ENCODE measurements at regions not wholly inside any gene's neighbourhood (a gene's known extent, or its start where the extent isn't known, plus 50 kb on each side); places are given as distances from the start of the nearest gene placed in this dataset.
"Not testable (repeated sequence)": the region's sequence is repeated elsewhere in the genome, so short reads cannot be mapped to it uniquely, and the experiment has no call there.

DNA sequence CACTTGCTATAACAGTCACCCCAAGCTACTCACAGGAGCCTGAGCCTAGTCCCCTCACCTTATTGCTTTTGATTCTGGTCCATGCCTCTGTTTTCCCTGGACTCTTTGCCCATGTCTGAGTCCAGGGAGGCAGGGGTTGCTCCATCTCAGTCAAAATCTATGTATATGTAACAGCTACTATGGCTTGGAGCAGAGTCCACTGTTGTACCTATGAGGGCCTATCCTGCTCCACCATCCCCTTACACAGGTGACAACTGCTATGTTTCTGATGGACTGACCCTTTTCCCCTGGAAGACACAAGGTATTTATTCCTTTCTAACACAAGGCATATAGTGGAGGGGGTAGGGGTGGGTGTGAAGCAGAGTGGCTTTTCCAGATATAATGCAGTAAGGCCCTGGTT, 119.6 kb downstream of the VPREB1 start:
- Mint-ChIP-seq H3K4me3 (no peak overlapping the region), H3K9me3 (no peaks in the 10 kb centered on the region), H3K27ac (no peak overlapping the region), H3K36me3 (ENCODE audit: low read depth) (no peaks in the 10 kb centered on the region), H3K4me1 (ENCODE audit: low read depth) (no peaks in the 10 kb centered on the region), H3K27me3 (ENCODE audit: low read depth) (peaks cover 29% of the 10 kb centered on the region)
- intact Hi-C loops (cut with micrococcal nuclease): no loop called here
- CTCF ChIA-PET: no interaction called here
- DNase-seq: no peak

DNA sequence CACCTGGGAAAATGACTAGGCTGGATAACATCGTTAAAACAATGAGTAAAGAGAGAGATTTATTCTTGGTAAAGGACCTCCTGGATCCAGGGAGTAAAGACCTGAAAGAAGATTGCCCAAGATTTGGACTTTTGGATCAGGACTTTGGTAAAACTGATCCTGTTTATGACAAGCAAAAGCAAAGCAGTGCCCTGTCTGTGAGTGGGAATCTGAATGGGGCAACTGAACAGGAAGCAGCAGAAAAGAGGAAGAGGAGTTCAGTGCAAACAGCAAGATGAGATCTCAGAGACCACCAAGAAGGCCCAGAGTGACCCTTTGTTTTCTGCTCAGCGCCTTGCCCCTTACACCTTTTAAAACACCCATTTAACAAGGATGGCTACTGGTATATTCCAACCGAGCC, 122.0 kb downstream of the VPREB1 start:
- no peaks in the 10 kb centered on the region for H3K9me3 Mint-ChIP-seq
- CTCF ChIA-PET: no interaction called here
- no peak overlapping the region for H3K4me3 Mint-ChIP-seq
- no peak for DNase-seq
- no peaks in the 10 kb centered on the region for H3K4me1 Mint-ChIP-seq (ENCODE audit: low read depth)
- peaks cover 26% of the 10 kb centered on the region for H3K27me3 Mint-ChIP-seq (ENCODE audit: low read depth)
- no peak overlapping the region for H3K27ac Mint-ChIP-seq
- H3K36me3 Mint-ChIP-seq (ENCODE audit: low read depth): no peaks in the 10 kb centered on the region
- intact Hi-C loops (cut with micrococcal nuclease): no loop called here

- Mint-ChIP-seq H3K36me3 (ENCODE audit: low read depth) (no peaks in the 10 kb centered on the region), H3K4me3 (no peak overlapping the region), H3K9me3 (no peaks in the 10 kb centered on the region), H3K27ac (no peak overlapping the region), H3K4me1 (ENCODE audit: low read depth) (no peaks in the 10 kb centered on the region), H3K27me3 (ENCODE audit: low read depth) (peaks cover 32% of the 10 kb centered on the region)
- intact Hi-C loops (cut with micrococcal nuclease): no loop called here
- no peak for DNase-seq
- CTCF ChIA-PET: no interaction called here
These were observed 123.9 kb downstream of the VPREB1 start for GRCh38 chr22:22368516-22368915.

- H3K4me1 Mint-ChIP-seq (ENCODE audit: low read depth); H3K9me3 Mint-ChIP-seq; H3K36me3 Mint-ChIP-seq (ENCODE audit: low read depth); H3K4me3 Mint-ChIP-seq; H3K27ac Mint-ChIP-seq; DNase-seq; intact Hi-C loops (cut with micrococcal nuclease); CTCF ChIA-PET: not testable (repeated sequence)
- H3K27me3 Mint-ChIP-seq (ENCODE audit: low read depth): peaks cover 30% of the 10 kb centered on the region
These were observed 124.8 kb downstream of the VPREB1 start for GRCh38 chr22:22369219-22369963.

- DNase-seq: no peak
- CTCF ChIA-PET: interaction anchor here (0.7 kb wide), 1 partner anchor 14 kb away, joined by 4 read pairs; no protein-coding TSS in a partner anchor
- no peak overlapping the region for H3K27ac Mint-ChIP-seq
- intact Hi-C loops (cut with micrococcal nuclease): no loop called here
- no peaks in the 10 kb centered on the region for H3K4me1 Mint-ChIP-seq (ENCODE audit: low read depth)
- no peaks in the 10 kb centered on the region for H3K36me3 Mint-ChIP-seq (ENCODE audit: low read depth)
- H3K4me3 Mint-ChIP-seq: no peak overlapping the region
- no peaks in the 10 kb centered on the region for H3K9me3 Mint-ChIP-seq
- peaks cover 29% of the 10 kb centered on the region for H3K27me3 Mint-ChIP-seq (ENCODE audit: low read depth)
These were observed 125.3 kb downstream of the VPREB1 start for GRCh38 chr22:22369964-22370270.

GRCh38 chr22:22371031-22371541, 126.5 kb downstream of the VPREB1 start:
- Mint-ChIP-seq H3K27ac (no peak overlapping the region), H3K36me3 (ENCODE audit: low read depth) (no peaks in the 10 kb centered on the region), H3K27me3 (ENCODE audit: low read depth) (peaks cover 28% of the 10 kb centered on the region), H3K4me3 (no peak overlapping the region), H3K9me3 (no peaks in the 10 kb centered on the region), H3K4me1 (ENCODE audit: low read depth) (no peaks in the 10 kb centered on the region)
- intact Hi-C loops (cut with micrococcal nuclease): no loop called here
- no peak for DNase-seq
- CTCF ChIA-PET: interaction anchor here (1.3 kb wide), 1 partner anchor 13 kb away, joined by 3 read pairs; no protein-coding TSS in a partner anchor

- Mint-ChIP-seq H3K4me1 (ENCODE audit: low read depth) (no peaks in the 10 kb centered on the region), H3K9me3 (no peaks in the 10 kb centered on the region), H3K27ac (no peak overlapping the region), H3K27me3 (ENCODE audit: low read depth) (peaks cover 34% of the 10 kb centered on the region), H3K36me3 (ENCODE audit: low read depth) (no peaks in the 10 kb centered on the region), H3K4me3 (no peak overlapping the region)
- CTCF ChIA-PET: interaction anchor here (0.9 to 1.3 kb wide), 2 partner anchors 14 to 42 kb away, joined by 3 read pairs; no protein-coding TSS in a partner anchor
- no peak for DNase-seq
- intact Hi-C loops (cut with micrococcal nuclease): no loop called here
These were observed 127.5 kb downstream of the VPREB1 start for GRCh38 chr22:22372086-22372485.

DNA sequence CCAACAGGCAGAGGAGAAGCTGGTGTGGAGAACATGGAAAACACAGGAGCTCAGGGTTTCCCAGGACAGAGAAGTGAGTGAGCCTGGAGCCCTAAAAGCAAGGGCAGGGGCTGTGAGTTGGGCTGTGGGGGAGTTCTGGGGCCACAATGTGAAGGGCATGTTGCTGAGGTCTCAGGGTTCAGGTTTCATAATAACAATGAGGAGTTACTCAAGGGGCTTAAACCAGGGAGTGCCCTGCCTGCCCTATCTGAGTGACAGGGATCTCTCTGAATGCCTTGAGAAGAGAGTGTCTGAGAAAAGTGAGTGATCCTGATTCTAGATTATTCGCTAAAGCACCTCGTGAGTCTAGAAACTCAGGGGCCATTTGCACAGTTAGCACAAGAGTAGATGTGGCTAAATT, 129.6 kb downstream of the VPREB1 start:
- H3K27me3 Mint-ChIP-seq (ENCODE audit: low read depth): peaks cover 31% of the 10 kb centered on the region
- H3K9me3 Mint-ChIP-seq: no peaks in the 10 kb centered on the region
- H3K36me3 Mint-ChIP-seq (ENCODE audit: low read depth): no peaks in the 10 kb centered on the region
- H3K27ac Mint-ChIP-seq: no peak overlapping the region
- H3K4me3 Mint-ChIP-seq: no peak overlapping the region
- intact Hi-C loops (cut with micrococcal nuclease): no loop called here
- no peak for DNase-seq
- no peaks in the 10 kb centered on the region for H3K4me1 Mint-ChIP-seq (ENCODE audit: low read depth)
- CTCF ChIA-PET: no interaction called here

GRCh38 chr22:22374579-22374978, 130.0 kb downstream of the VPREB1 start:
- Mint-ChIP-seq H3K9me3 (no peaks in the 10 kb centered on the region), H3K27ac (no peak overlapping the region), H3K4me1 (ENCODE audit: low read depth) (no peaks in the 10 kb centered on the region), H3K36me3 (ENCODE audit: low read depth) (no peaks in the 10 kb centered on the region), H3K27me3 (ENCODE audit: low read depth) (peaks cover 29% of the 10 kb centered on the region), H3K4me3 (no peak overlapping the region)
- intact Hi-C loops (cut with micrococcal nuclease): no loop called here
- no peak for DNase-seq
- CTCF ChIA-PET: no interaction called here

GRCh38 chr22:22375576-22376351, 131.2 kb downstream of the VPREB1 start:
- Mint-ChIP-seq H3K4me1 (ENCODE audit: low read depth) (no peaks in the 10 kb centered on the region), H3K27ac (no peak overlapping the region), H3K27me3 (ENCODE audit: low read depth) (peaks cover 32% of the 10 kb centered on the region), H3K36me3 (ENCODE audit: low read depth) (no peaks in the 10 kb centered on the region), H3K9me3 (no peaks in the 10 kb centered on the region), H3K4me3 (no peak overlapping the region)
- no peak for DNase-seq
- CTCF ChIA-PET: no interaction called here
- intact Hi-C loops (cut with micrococcal nuclease): loop anchor here (1.0 kb wide), 1 partner anchor 23 kb away; no protein-coding TSS in a partner anchor

GRCh38 chr22:22376352-22376706, 131.7 kb downstream of the VPREB1 start:
- DNase-seq: no peak
- H3K4me3 Mint-ChIP-seq: no peak overlapping the region
- no peaks in the 10 kb centered on the region for H3K9me3 Mint-ChIP-seq
- no peaks in the 10 kb centered on the region for H3K36me3 Mint-ChIP-seq (ENCODE audit: low read depth)
- CTCF ChIA-PET: no interaction called here
- no peak overlapping the region for H3K27ac Mint-ChIP-seq
- H3K4me1 Mint-ChIP-seq (ENCODE audit: low read depth): no peaks in the 10 kb centered on the region
- intact Hi-C loops (cut with micrococcal nuclease): no loop called here
- peaks cover 30% of the 10 kb centered on the region for H3K27me3 Mint-ChIP-seq (ENCODE audit: low read depth)

DNA sequence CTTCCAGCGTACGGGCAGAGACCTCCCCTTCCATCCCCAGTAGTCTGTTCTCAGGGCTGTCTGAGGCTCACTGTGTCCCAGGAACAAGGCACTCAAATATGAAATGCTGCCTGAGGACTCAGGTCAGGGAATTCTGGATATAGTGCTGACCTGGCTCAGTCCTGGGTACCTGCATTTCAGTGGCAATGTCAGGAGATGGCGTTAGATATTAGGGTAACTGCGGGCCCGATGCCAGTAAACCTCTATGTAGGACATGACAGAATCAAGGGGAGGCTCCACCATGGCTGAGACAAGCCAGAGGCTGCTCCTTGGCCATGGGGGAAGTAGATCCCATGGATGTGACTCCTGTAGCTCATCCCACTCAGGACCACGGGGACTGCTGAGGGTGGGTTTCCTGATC, 131.7 kb downstream of the ZNF280B start:
- CTCF ChIA-PET; H3K36me3 Mint-ChIP-seq (ENCODE audit: low read depth); DNase-seq; H3K4me3 Mint-ChIP-seq; H3K27ac Mint-ChIP-seq; intact Hi-C loops (cut with micrococcal nuclease); H3K9me3 Mint-ChIP-seq; H3K4me1 Mint-ChIP-seq (ENCODE audit: low read depth): not testable (repeated sequence)
- peaks cover 25% of the 10 kb centered on the region for H3K27me3 Mint-ChIP-seq (ENCODE audit: low read depth)

DNA sequence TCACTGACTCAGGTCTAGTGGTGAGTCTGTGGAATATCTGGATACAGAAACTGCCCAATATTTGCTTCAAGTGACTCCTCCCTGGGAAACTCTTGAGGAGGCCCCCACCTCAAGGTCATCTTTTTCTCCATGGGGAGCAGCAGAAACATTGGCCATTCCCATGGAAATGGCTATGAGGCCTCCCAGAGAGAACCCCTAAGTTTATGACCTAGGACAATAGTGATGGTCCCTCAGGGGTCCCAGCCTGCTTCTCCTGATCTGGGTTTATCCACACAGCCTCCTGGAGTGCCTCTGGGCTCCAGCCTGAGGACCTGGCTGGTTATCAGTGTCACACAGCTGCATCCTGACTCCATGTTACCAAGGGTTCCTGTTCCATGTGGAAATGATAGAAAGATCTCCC, 131.2 kb downstream of the ZNF280B start:
- no peaks in the 10 kb centered on the region for H3K36me3 Mint-ChIP-seq (ENCODE audit: low read depth)
- H3K27me3 Mint-ChIP-seq (ENCODE audit: low read depth): peaks cover 22% of the 10 kb centered on the region
- no peak for DNase-seq
- intact Hi-C loops (cut with micrococcal nuclease): no loop called here
- CTCF ChIA-PET: no interaction called here
- no peak overlapping the region for H3K4me3 Mint-ChIP-seq
- no peaks in the 10 kb centered on the region for H3K4me1 Mint-ChIP-seq (ENCODE audit: low read depth)
- H3K27ac Mint-ChIP-seq: no peak overlapping the region
- H3K9me3 Mint-ChIP-seq: no peaks in the 10 kb centered on the region
